AG04450 (cell line): ENCODE measurements at regions not wholly inside any gene's neighbourhood (a gene's known extent, or its start where the extent isn't known, plus 50 kb on each side); places are given as distances from the start of the nearest gene placed in this dataset.

Experiments
- CTCF ChIA-PET: fragments of 300-600, 350-600 bp; formaldehyde crosslinking; extraction: SDS; loops from one replicate; lab custom pipeline; 2022; ENCODE audit warnings: antibody characterized with exemption, inconsistent platforms; lab: Charles Lee
- POLR2A ChIA-PET: fragments of 350-600 bp; formaldehyde crosslinking; extraction: SDS; loops from one replicate; lab custom pipeline; 2021; ENCODE audit warnings: antibody characterized with exemption, inconsistent platforms; lab: Yijun Ruan, JAX
- DNase-seq: peaks from one replicate; pipeline ENCODE4 v3.0.0-alpha.2; 2011; ENCODE audit warnings: low read depth, low spot score
- H3K27ac ChIP-seq: one replicate; pipeline ENCODE4 v1.5.1; 2012; ENCODE audit warnings: low read depth, low read length, control low read depth
- H3K27me3 ChIP-seq: one replicate; pipeline ENCODE4 v1.6.0; 2012; ENCODE audit warnings: low read length; ENCODE audit not compliant: control insufficient read depth, insufficient read depth
- H3K4me3 ChIP-seq: 2 replicates; pipeline ENCODE4 v1.5.1; 2011; ENCODE audit warnings: mild to moderate bottlenecking, low read depth, low read length, control low read depth
- H3K9me3 ChIP-seq: 2 replicates; pipeline ENCODE4 v1.5.1; 2012; ENCODE audit warnings: low read length; ENCODE audit not compliant: control insufficient read depth, insufficient read depth
- CTCF ChIP-seq: IDR thresholded peaks from 2 replicates; pipeline ENCODE4 v1.5.1; 2011; ENCODE audit warnings: low read depth, low read length, control low read depth, inconsistent platforms

GRCh38 chr6:139721954-139722353 is 347.5 kb upstream of the CITED2 start:
- TF ChIP-seq CTCF, result no peak
- Histone ChIP-seq H3K27me3 (no peaks in the 10 kb centered on the region), H3K9me3 (peaks cover 7% of the 10 kb centered on the region; the same call in 1 of the 2 replicates), H3K27ac (no peak overlapping the region), H3K4me3 (no peak overlapping the region)
- CTCF ChIA-PET, result no interaction called here
- POLR2A ChIA-PET, result no interaction called here
- no peak for DNase-seq

DNA sequence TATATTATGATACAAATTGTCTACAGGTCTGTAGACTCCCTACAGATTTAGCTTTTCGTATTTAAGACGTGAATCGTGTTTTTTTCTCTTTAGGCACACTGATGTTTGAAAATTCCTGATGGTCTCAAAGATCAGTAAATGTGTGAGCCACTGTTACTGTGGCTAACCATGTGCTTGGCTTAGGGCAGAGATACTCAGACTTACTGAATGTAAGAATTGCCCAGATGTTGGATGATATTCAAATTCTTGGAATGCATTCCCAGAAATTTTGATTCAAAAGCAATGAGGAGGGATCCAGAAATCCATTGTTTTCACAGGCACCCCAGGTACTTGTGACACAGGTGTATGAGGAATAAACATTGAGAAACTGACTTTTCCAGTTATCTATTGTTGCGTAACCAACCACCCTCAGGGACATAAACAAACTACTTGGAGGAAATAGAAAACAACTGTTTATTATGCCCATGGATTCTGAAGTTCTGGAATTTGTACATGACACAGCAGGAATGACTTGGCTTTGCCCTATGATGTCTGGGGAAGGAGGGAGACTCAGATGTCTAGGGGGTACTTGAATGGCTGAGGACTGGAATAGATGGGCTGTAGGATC is 339.6 kb upstream of the CITED2 start:
- no peak for DNase-seq

GRCh38 chr6:139713424-139713823 is 339.0 kb upstream of the CITED2 start:
- CTCF ChIA-PET, result interaction anchor here (0.7 kb wide), 1 partner anchor 12 kb away, joined by 3 read pairs; no protein-coding TSS in a partner anchor
- H3K27me3 ChIP-seq, result no peaks in the 10 kb centered on the region

More for the DNA sequence above, 339.6 kb upstream of the CITED2 start:
- ChIA-PET CTCF (interaction anchor here (0.7 kb wide), 1 partner anchor 13 kb away, joined by 3 read pairs; no protein-coding TSS in a partner anchor), POLR2A (no interaction called here)
- H3K27ac ChIP-seq, result no peak overlapping the region
- no peak for TF ChIP-seq CTCF
- no peak overlapping the region for H3K4me3 ChIP-seq
- H3K9me3 ChIP-seq, result no peaks in the 10 kb centered on the region
- no peaks in the 10 kb centered on the region for H3K27me3 ChIP-seq

GRCh38 chr6:139712830-139713229 is 338.4 kb upstream of the CITED2 start:
- ChIA-PET POLR2A (no interaction called here), CTCF (no interaction called here)
- Histone ChIP-seq H3K27me3 (no peaks in the 10 kb centered on the region), H3K27ac (no peak overlapping the region), H3K4me3 (no peak overlapping the region), H3K9me3 (no peaks in the 10 kb centered on the region)
- no peak for DNase-seq
- TF ChIP-seq CTCF, result no peak

More at GRCh38 chr6:139713424-139713823, 339.0 kb upstream of the CITED2 start:
- DNase-seq, result no peak
- TF ChIP-seq CTCF, result no peak
- Histone ChIP-seq H3K4me3 (no peak overlapping the region), H3K27ac (no peak overlapping the region), H3K9me3 (no peaks in the 10 kb centered on the region)
- POLR2A ChIA-PET, result no interaction called here

GRCh38 chr6:139711804-139712585 is 337.5 kb upstream of the CITED2 start:
- no peak for DNase-seq
- Histone ChIP-seq H3K27ac (no peak overlapping the region), H3K4me3 (no peak overlapping the region), H3K27me3 (no peaks in the 10 kb centered on the region), H3K9me3 (no peaks in the 10 kb centered on the region)
- no peak for TF ChIP-seq CTCF
- ChIA-PET POLR2A (no interaction called here), CTCF (no interaction called here)
